MM.1S (cell line): ENCODE measurements at regions not wholly inside any gene's neighbourhood (a gene's known extent, or its start where the extent isn't known, plus 50 kb on each side); places are given as distances from the start of the nearest gene placed in this dataset.

ENCODE experiments used
- DNase-seq: peaks from one replicate; pipeline ENCODE4 v3.0.0-alpha.2; 2015
- H2AFZ ChIP-seq: fragments of 300-600 bp; sonication (generic); 2 replicates; pipeline ENCODE4 v1.6.0; 2016; ENCODE audit warnings: antibody characterized with exemption, low read length
- H3F3A ChIP-seq: fragments of 300-600 bp; sonication (generic); 2 replicates; pipeline ENCODE4 v1.6.1; 2016; ENCODE audit warnings: mild to moderate bottlenecking, antibody characterized with exemption, low read length, moderate library complexity, mixed read lengths; ENCODE audit not compliant: insufficient read depth
- H3K27ac ChIP-seq: fragments of 300-600 bp; sonication (generic); 2 replicates; pipeline ENCODE4 v1.5.1; 2016; ENCODE audit warnings: mild to moderate bottlenecking, low read length
- H3K27me3 ChIP-seq: fragments of 300-600 bp; sonication (generic); replicated peaks from 2 replicates; pipeline ENCODE4 v1.6.0; 2016; ENCODE audit warnings: low read length; ENCODE audit not compliant: insufficient read depth
- H3K36me3 ChIP-seq: fragments of 300-600 bp; sonication (generic); replicated peaks from 2 replicates; pipeline ENCODE4 v1.6.1; 2016; ENCODE audit warnings: mild to moderate bottlenecking, low read length, mixed read lengths; ENCODE audit not compliant: insufficient read depth
- H3K4me1 ChIP-seq: fragments of 300-600 bp; sonication (generic); 2 replicates; pipeline ENCODE4 v1.6.1; 2016; ENCODE audit warnings: low read length, mixed read lengths
- H3K4me2 ChIP-seq: fragments of 300-600 bp; sonication (generic); 2 replicates; pipeline ENCODE4 v1.6.0; 2016; ENCODE audit warnings: low read depth, low read length
- H3K4me3 ChIP-seq: fragments of 300-600 bp; sonication (generic); 2 replicates; pipeline ENCODE4 v1.5.1; 2016; ENCODE audit warnings: low read length, mixed read lengths
- H3K79me2 ChIP-seq: fragments of 300-600 bp; sonication (generic); 2 replicates; pipeline ENCODE4 v1.6.1; 2016; ENCODE audit warnings: mixed run types, low read length, mixed read lengths
- H3K9ac ChIP-seq: fragments of 300-600 bp; sonication (generic); 2 replicates; pipeline ENCODE4 v1.6.1; 2016; ENCODE audit warnings: low read length, mixed read lengths
- H3K9me2 ChIP-seq: fragments of 300-600 bp; sonication (generic); replicated peaks from 2 replicates; pipeline ENCODE4 v1.6.1; 2016; ENCODE audit warnings: mild to moderate bottlenecking, low read length, mixed read lengths; ENCODE audit not compliant: insufficient read depth
- H3K9me3 ChIP-seq: fragments of 300-600 bp; sonication (generic); replicated peaks from 2 replicates; pipeline ENCODE4 v1.6.1; 2016; ENCODE audit warnings: mild to moderate bottlenecking, low read length, mixed read lengths; ENCODE audit not compliant: insufficient read depth
- H4K20me1 ChIP-seq: fragments of 300-600 bp; sonication (generic); 2 replicates; pipeline ENCODE4 v1.6.1; 2016; ENCODE audit warnings: mild to moderate bottlenecking, low read length, moderate library complexity, mixed read lengths; ENCODE audit not compliant: insufficient read depth
- CTCF ChIP-seq: fragments of 300-600 bp; sonication (generic); IDR thresholded peaks from 2 replicates; pipeline ENCODE4 v1.5.1; 2016; ENCODE audit warnings: antibody characterized with exemption, low read length, mixed read lengths
- EZH2 ChIP-seq: fragments of 300-600 bp; sonication (generic); optimal IDR thresholded peaks from 2 replicates; pipeline ENCODE3; 2017; ENCODE audit warnings: low read depth, mild to moderate bottlenecking, antibody characterized with exemption, low read length, mixed read lengths
- EZH2phosphoT487 ChIP-seq: fragments of 300-600 bp; sonication (generic); IDR thresholded peaks from 2 replicates; pipeline ENCODE4 v1.6.1; 2018; ENCODE audit warnings: antibody characterized with exemption, low read length

- Histone ChIP-seq H3K4me2 (no peak overlapping the region), H3K36me3 (no peaks in the 10 kb centered on the region), H3K9me2 (no peaks in the 10 kb centered on the region), H3K4me3 (no peak overlapping the region), H3K4me1 (0 out of 2 replicates have a peak, but pooled peaks cover 4% of the 10 kb centered on the region), H2AFZ (no peak overlapping the region), H3K9ac (no peak overlapping the region), H3F3A (no peaks in the 10 kb centered on the region), H3K27me3 (no peaks in the 10 kb centered on the region), H4K20me1 (no peaks in the 10 kb centered on the region), H3K9me3 (no peaks in the 10 kb centered on the region), H3K79me2 (no peaks in the 10 kb centered on the region), H3K27ac (no peak overlapping the region)
- TF ChIP-seq EZH2 (no peak), CTCF (no peak), EZH2phosphoT487 (no peak)
- no peak for DNase-seq
These were observed 61.9 kb upstream of the AKIRIN2 start for GRCh38 chr6:87763901-87764300.

GRCh38 chr6:87763276-87763675, 61.2 kb upstream of the AKIRIN2 start:
- Histone ChIP-seq H3K9ac (no peak overlapping the region), H3K9me3 (no peaks in the 10 kb centered on the region), H3K36me3 (no peaks in the 10 kb centered on the region), H3K4me3 (no peak overlapping the region), H2AFZ (no peak overlapping the region), H4K20me1 (no peaks in the 10 kb centered on the region), H3K4me1 (0 out of 2 replicates have a peak, but pooled peaks cover 4% of the 10 kb centered on the region), H3K27me3 (no peaks in the 10 kb centered on the region), H3K4me2 (no peak overlapping the region), H3K9me2 (no peaks in the 10 kb centered on the region), H3F3A (no peaks in the 10 kb centered on the region), H3K27ac (no peak overlapping the region), H3K79me2 (no peaks in the 10 kb centered on the region)
- TF ChIP-seq EZH2phosphoT487 (no peak), CTCF (no peak), EZH2 (no peak)
- no peak for DNase-seq

GRCh38 chr6:87762116-87762515, 60.1 kb upstream of the AKIRIN2 start:
- H3K27me3 ChIP-seq = no peaks in the 10 kb centered on the region
- no peaks in the 10 kb centered on the region for H4K20me1 ChIP-seq
- no peak overlapping the region for H2AFZ ChIP-seq
- H3K9me2 ChIP-seq = no peaks in the 10 kb centered on the region
- no peak overlapping the region for H3K4me3 ChIP-seq
- H3K9me3 ChIP-seq = no peaks in the 10 kb centered on the region
- 0 out of 2 replicates have a peak, but pooled peaks cover 4% of the 10 kb centered on the region for H3K4me1 ChIP-seq
- no peak overlapping the region for H3K4me2 ChIP-seq
- no peaks in the 10 kb centered on the region for H3K36me3 ChIP-seq
- H3F3A ChIP-seq = no peaks in the 10 kb centered on the region
- DNase-seq = no peak
- H3K27ac ChIP-seq = no peak overlapping the region
- TF ChIP-seq EZH2 (no peak), EZH2phosphoT487 (no peak), CTCF (no peak)
- H3K9ac ChIP-seq = no peak overlapping the region
- H3K79me2 ChIP-seq = no peaks in the 10 kb centered on the region
